ENCODE measurements at regions not wholly inside any gene's neighbourhood (a gene's known extent, or its start where the extent isn't known, plus 50 kb on each side); places are given as distances from the start of the nearest gene placed in this dataset.
"Not testable (repeated sequence)": the region's sequence is repeated elsewhere in the genome, so short reads cannot be mapped to it uniquely, and the experiment has no call there.

- H3K9me3 ChIP-seq = no peaks in the 10 kb centered on the region
- ATAC-seq (ENCODE audit: insufficient number of reproducible peaks, low FRiP score, low read depth) (no peak), DNase-seq (ENCODE audit: low spot score) (no peak)
- no peaks in the 10 kb centered on the region for H3K4me1 ChIP-seq (ENCODE audit: control insufficient read depth in 1 of 2, low read depth in 2 of 2)
- H3K4me3 ChIP-seq = no peak overlapping the region
- H3K36me3 ChIP-seq = no peaks in the 10 kb centered on the region
- no peak for TF ChIP-seq CTCF (IDR thresholded peaks at IDR 0.05)
- H3K27me3 ChIP-seq (replicated peaks; ENCODE audit: insufficient read depth) = no peaks in the 10 kb centered on the region
- H3K27ac ChIP-seq = no peak overlapping the region
Observed at GRCh38 chr9:19913151-19913550, 124.3 kb upstream of the SLC24A2 start.

GRCh38 chr9:19903076-19903475, 114.2 kb upstream of the SLC24A2 start:
- no peak overlapping the region for H3K27ac ChIP-seq
- H3K9me3 ChIP-seq = no peaks in the 10 kb centered on the region
- H3K27me3 ChIP-seq (replicated peaks; ENCODE audit: insufficient read depth) = no peaks in the 10 kb centered on the region
- no peak for TF ChIP-seq CTCF (IDR thresholded peaks at IDR 0.05)
- ATAC-seq (ENCODE audit: insufficient number of reproducible peaks, low FRiP score, low read depth) (no peak), DNase-seq (ENCODE audit: low spot score) (no peak)
- no peaks in the 10 kb centered on the region for H3K4me1 ChIP-seq (ENCODE audit: control insufficient read depth in 1 of 2, low read depth in 2 of 2)
- no peak overlapping the region for H3K4me3 ChIP-seq
- no peaks in the 10 kb centered on the region for H3K36me3 ChIP-seq

GRCh38 chr9:19901586-19901985, 112.7 kb upstream of the SLC24A2 start:
- H3K9me3 ChIP-seq = no peaks in the 10 kb centered on the region
- no peaks in the 10 kb centered on the region for H3K36me3 ChIP-seq
- no peak for ATAC-seq (ENCODE audit: insufficient number of reproducible peaks, low FRiP score, low read depth)
- no peak overlapping the region for H3K4me3 ChIP-seq
- no peaks in the 10 kb centered on the region for H3K4me1 ChIP-seq (ENCODE audit: control insufficient read depth in 1 of 2, low read depth in 2 of 2)
- no peak for DNase-seq (ENCODE audit: low spot score)
- no peak for TF ChIP-seq CTCF (IDR thresholded peaks at IDR 0.05)
- no peaks in the 10 kb centered on the region for H3K27me3 ChIP-seq (replicated peaks; ENCODE audit: insufficient read depth)
- no peak overlapping the region for H3K27ac ChIP-seq

GRCh38 chr9:19896161-19896560, 107.3 kb upstream of the SLC24A2 start:
- H3K9me3 ChIP-seq = no peaks in the 10 kb centered on the region
- H3K4me3 ChIP-seq = no peak overlapping the region
- H3K4me1 ChIP-seq (ENCODE audit: control insufficient read depth in 1 of 2, low read depth in 2 of 2) = peaks cover 0 to 5% of the 10 kb centered on the region in 2 donors
- ATAC-seq (ENCODE audit: insufficient number of reproducible peaks, low FRiP score, low read depth) = no peak
- H3K36me3 ChIP-seq = no peaks in the 10 kb centered on the region
- no peaks in the 10 kb centered on the region for H3K27me3 ChIP-seq (replicated peaks; ENCODE audit: insufficient read depth)
- no peak for TF ChIP-seq CTCF (IDR thresholded peaks at IDR 0.05)
- no peak for DNase-seq (ENCODE audit: low spot score)
- H3K27ac ChIP-seq = no peak overlapping the region

- H3K9me3 ChIP-seq; ATAC-seq (ENCODE audit: insufficient number of reproducible peaks, low FRiP score, low read depth); DNase-seq (ENCODE audit: low spot score); H3K27me3 ChIP-seq (replicated peaks; ENCODE audit: insufficient read depth); H3K27ac ChIP-seq; H3K36me3 ChIP-seq; H3K4me3 ChIP-seq; H3K4me1 ChIP-seq (ENCODE audit: control insufficient read depth in 1 of 2, low read depth in 2 of 2): not testable (repeated sequence)
Observed at GRCh38 chr9:19895578-19895977, 106.7 kb upstream of the SLC24A2 start.

- TF ChIP-seq CTCF (IDR thresholded peaks at IDR 0.05) = no peak
- DNase-seq (ENCODE audit: low spot score) (no peak), ATAC-seq (ENCODE audit: insufficient number of reproducible peaks, low FRiP score, low read depth) (no peak)
- Histone ChIP-seq H3K4me3 (no peak overlapping the region), H3K4me1 (ENCODE audit: control insufficient read depth in 1 of 2, low read depth in 2 of 2) (peaks cover 0 to 5% of the 10 kb centered on the region in 2 donors), H3K36me3 (no peaks in the 10 kb centered on the region), H3K9me3 (no peaks in the 10 kb centered on the region), H3K27ac (no peak overlapping the region), H3K27me3 (replicated peaks; ENCODE audit: insufficient read depth) (no peaks in the 10 kb centered on the region)
Observed at GRCh38 chr9:19895006-19895405, 106.2 kb upstream of the SLC24A2 start.
